ENCODE measurements at regions not wholly inside any gene's neighbourhood (a gene's known extent, or its start where the extent isn't known, plus 50 kb on each side); places are given as distances from the start of the nearest gene placed in this dataset.

DNA sequence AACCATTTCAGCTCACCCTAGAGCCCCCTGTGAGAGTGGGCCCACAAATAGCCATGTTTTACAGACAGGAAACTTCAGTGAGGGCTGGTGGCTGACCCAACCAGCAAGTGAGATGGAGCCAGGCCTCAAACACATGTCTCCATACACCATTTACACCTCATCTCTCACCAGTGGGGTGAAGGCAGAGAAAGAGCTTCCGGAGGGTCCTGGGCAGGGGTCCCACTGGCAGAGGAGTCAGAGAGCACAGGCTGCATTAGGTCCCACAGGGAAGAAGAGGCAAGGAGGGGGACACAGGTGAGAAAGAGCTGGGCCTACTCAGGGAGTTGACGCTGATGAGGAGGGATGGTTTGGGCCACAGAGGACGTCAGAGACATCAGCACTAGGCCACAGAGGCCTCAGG, 172.6 kb downstream of the VEGFA start:
- TF ChIP-seq, protein P1, sequence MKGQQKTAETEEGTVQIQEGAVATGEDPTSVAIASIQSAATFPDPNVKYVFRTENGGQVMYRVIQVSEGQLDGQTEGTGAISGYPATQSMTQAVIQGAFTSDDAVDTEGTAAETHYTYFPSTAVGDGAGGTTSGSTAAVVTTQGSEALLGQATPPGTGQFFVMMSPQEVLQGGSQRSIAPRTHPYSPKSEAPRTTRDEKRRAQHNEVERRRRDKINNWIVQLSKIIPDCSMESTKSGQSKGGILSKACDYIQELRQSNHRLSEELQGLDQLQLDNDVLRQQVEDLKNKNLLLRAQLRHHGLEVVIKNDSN (CRISPR knock-in tag; IDR thresholded peaks at IDR 0.05) = no peak
- TF ChIP-seq CBFB (CRISPR knock-in tag; IDR thresholded peaks at IDR 0.05) (no peak), SIN3A (IDR thresholded peaks at IDR 0.05; ENCODE audit: borderline replicate concordance in 2 of 2, control insufficient read depth in 1 of 2, low read depth in 2 of 2, low read length in 2 of 2) (no peak), LEF1 (IDR thresholded peaks at IDR 0.05) (no peak)
- TF ChIP-seq, protein P2, sequence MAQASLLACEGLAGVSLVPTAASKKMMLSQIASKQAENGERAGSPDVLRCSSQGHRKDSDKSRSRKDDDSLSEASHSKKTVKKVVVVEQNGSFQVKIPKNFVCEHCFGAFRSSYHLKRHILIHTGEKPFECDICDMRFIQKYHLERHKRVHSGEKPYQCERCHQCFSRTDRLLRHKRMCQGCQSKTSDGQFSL (CRISPR knock-in tag; IDR thresholded peaks at IDR 0.05) = no peak
- TF ChIP-seq, protein P2 (tag; IDR thresholded peaks at IDR 0.05) = no peak

Measured in K562 (cell line).